SH-SY5Y (cell line): ENCODE measurements at regions not wholly inside any gene's neighbourhood (a gene's known extent, or its start where the extent isn't known, plus 50 kb on each side); places are given as distances from the start of the nearest gene placed in this dataset.

ENCODE experiments used
- GATA2 ChIP-seq: IDR thresholded peaks from 2 replicates; pipeline ENCODE4 v1.6.1; 2011; ENCODE audit warnings: mild to moderate bottlenecking, low read depth, low read length
- GATA3 ChIP-seq: IDR thresholded peaks from 2 replicates; pipeline ENCODE4 v1.6.1; 2011; ENCODE audit warnings: low read depth, mild to moderate bottlenecking, low read length, moderate library complexity

DNA sequence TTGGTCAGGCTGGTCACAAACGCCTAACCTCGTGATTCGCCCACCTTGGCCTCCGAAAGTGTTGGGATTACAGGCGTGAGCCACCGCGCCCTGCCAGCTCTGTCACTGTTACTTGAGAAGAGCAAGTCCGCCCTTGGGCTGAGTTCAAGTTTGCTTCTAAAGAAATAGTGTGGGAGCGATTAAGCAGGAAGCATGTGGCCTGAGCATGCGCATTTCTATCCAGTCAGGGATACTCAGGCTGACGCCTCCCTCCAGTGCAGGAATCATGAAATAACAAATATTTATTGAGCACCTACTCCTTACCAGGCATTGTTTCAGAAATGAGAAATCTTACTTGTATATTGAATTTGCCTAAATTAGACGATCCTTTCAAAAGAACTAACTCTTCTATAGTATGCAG lies 166.2 kb downstream of the EDN1 start:
- no peak for TF ChIP-seq GATA2
- no peak for TF ChIP-seq GATA3
